ENCODE measurements at regions not wholly inside any gene's neighbourhood (a gene's known extent, or its start where the extent isn't known, plus 50 kb on each side); places are given as distances from the start of the nearest gene placed in this dataset.

DNA sequence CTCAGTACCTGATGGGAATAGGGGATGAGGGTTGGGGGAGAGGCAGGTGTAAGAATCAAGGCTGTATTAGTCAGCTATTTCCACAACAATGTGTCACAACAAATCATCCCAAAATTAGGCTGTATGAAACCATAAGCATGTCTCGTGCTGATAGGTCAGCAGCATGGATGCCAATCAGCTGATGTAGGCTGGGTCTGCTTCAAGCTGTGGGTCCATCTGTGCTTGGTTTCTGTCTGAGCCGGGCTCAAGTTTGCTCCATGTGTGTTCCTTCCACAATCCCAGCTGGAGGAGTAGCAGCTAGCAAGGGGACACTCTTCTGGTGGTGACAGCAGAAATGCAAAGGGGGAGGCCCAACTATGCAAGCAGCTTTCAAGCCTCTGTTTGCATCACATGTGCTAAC lies 97.9 kb upstream of the ZNF746 start:
- TF ChIP-seq FOXM1 (CRISPR knock-in tag; IDR thresholded peaks at IDR 0.05): no peak
- no peak for TF ChIP-seq NR2F2 (IDR thresholded peaks at IDR 0.05; ENCODE audit: borderline replicate concordance, low read depth)
- TF ChIP-seq POLR2A (IDR thresholded peaks at IDR 0.05; ENCODE audit: insufficient read depth in 1 of 2, low read depth in 2 of 2, low read length in 2 of 2): no peak
- no peak for TF ChIP-seq MAZ (IDR thresholded peaks at IDR 0.05; ENCODE audit: borderline replicate concordance, low read depth, low read length)
- TF ChIP-seq MAZ (CRISPR knock-in tag; IDR thresholded peaks at IDR 0.05; ENCODE audit: low read depth): no peak
- TF ChIP-seq BHLHE40 (IDR thresholded peaks at IDR 0.05; ENCODE audit: low read length): no peak
- TF ChIP-seq ZNF24 (IDR thresholded peaks at IDR 0.05): no peak
- TF ChIP-seq ZFP36 (IDR thresholded peaks at IDR 0.05; ENCODE audit: borderline replicate concordance, low read depth, low read length, partially characterized antibody): no peak
- no peak for TF ChIP-seq ZNF83 (CRISPR knock-in tag; IDR thresholded peaks at IDR 0.05; ENCODE audit: borderline replicate concordance)
- no peak for TF ChIP-seq ZNF747 (CRISPR knock-in tag; IDR thresholded peaks at IDR 0.05; ENCODE audit: borderline replicate concordance)

Measured in HepG2 (cell line).